Tibial nerve (tissue), 3 donors: ENCODE measurements at regions not wholly inside any gene's neighbourhood (a gene's known extent, or its start where the extent isn't known, plus 50 kb on each side); places are given as distances from the start of the nearest gene placed in this dataset.

ENCODE experiments used
- CTCF ChIP-seq, 5 experiments: fragments of 200-600 bp in 3 of 5; fragments of 450-650 bp in 2 of 5; sonication (generic) in 3 of 5; IDR thresholded peaks; one replicate each; pipeline ENCODE4 v1.5.1; 2016 to 2019; ENCODE audit warnings: antibody characterized with exemption in 5 of 5, mild to moderate bottlenecking in 3 of 5, moderate library complexity in 2 of 5
- POLR2A ChIP-seq, 2 donors: fragments of 450-650 bp; IDR thresholded peaks; one replicate each; pipeline ENCODE4 v1.6.1; 2017; ENCODE audit warnings: antibody characterized with exemption in 2 of 2, mild to moderate bottlenecking in 2 of 2, moderate library complexity in 2 of 2

DNA sequence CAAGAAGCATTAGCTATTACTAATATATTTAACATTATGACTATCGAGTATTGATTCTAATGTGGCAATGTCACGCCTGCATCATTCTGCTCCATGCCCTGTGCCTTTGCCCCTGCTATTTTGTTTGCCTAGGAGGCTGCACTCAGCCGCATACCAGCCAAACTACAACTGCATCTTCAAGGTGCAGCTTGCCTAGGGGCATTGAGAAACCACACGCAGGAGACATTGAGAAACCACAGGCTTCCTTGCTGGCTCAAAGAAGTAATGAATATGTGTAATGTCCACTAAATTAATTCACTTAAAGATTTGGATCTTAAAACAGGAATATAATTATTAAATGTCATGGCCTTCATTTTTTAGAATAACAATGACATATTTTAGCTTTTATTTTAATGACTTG is 683.6 kb upstream of the TENM3 start:
- no peak for TF ChIP-seq CTCF (IDR thresholded peaks at IDR 0.05)
- no peak for TF ChIP-seq POLR2A (IDR thresholded peaks at IDR 0.05)
